ENCODE measurements at regions not wholly inside any gene's neighbourhood (a gene's known extent, or its start where the extent isn't known, plus 50 kb on each side); places are given as distances from the start of the nearest gene placed in this dataset.

- 68 to 75% methylated on average over 8 to 9 of the region's 9 CpGs for WGBS, 2 donors
- Histone ChIP-seq H3K27ac (no peak overlapping the region), H3K4me1 (no peaks in the 10 kb centered on the region), H3K9me3 (no peaks in the 10 kb centered on the region), H3K4me3 (no peak overlapping the region), H3K36me3 (ENCODE audit: low read depth, missing control alignments) (no peaks in the 10 kb centered on the region), H3K27me3 (no peaks in the 10 kb centered on the region)
- no peak for DNase-seq
- intact Hi-C loops (cut with DNase I; ENCODE audit: low total_unique reads), result no loop called here
- no peak for TF ChIP-seq CTCF (IDR thresholded peaks at IDR 0.05)
- no peak for TF ChIP-seq POLR2A (IDR thresholded peaks at IDR 0.05)
Observed at GRCh38 chr16:55151561-55152305, 172.3 kb upstream of the IRX6 start.

GRCh38 chr16:55152875-55153390 is 171.1 kb upstream of the IRX6 start:
- Histone ChIP-seq H3K27ac (no peak overlapping the region), H3K4me1 (no peaks in the 10 kb centered on the region), H3K27me3 (no peaks in the 10 kb centered on the region), H3K9me3 (no peaks in the 10 kb centered on the region), H3K4me3 (no peak overlapping the region), H3K36me3 (ENCODE audit: low read depth, missing control alignments) (no peaks in the 10 kb centered on the region)
- DNase-seq, result no peak
- intact Hi-C loops (cut with DNase I; ENCODE audit: low total_unique reads), result no loop called here
- TF ChIP-seq POLR2A (IDR thresholded peaks at IDR 0.05) (no peak), CTCF (IDR thresholded peaks at IDR 0.05) (no peak)
- WGBS, 2 donors, result 85 to 90% methylated on average over 3 of the region's 3 CpGs

GRCh38 chr16:55154262-55154661 is 169.7 kb upstream of the IRX6 start:
- Histone ChIP-seq H3K27ac (no peak overlapping the region), H3K27me3 (no peaks in the 10 kb centered on the region), H3K9me3 (no peaks in the 10 kb centered on the region), H3K4me1 (no peaks in the 10 kb centered on the region), H3K4me3 (no peak overlapping the region), H3K36me3 (ENCODE audit: low read depth, missing control alignments) (no peaks in the 10 kb centered on the region)
- intact Hi-C loops (cut with DNase I; ENCODE audit: low total_unique reads), result no loop called here
- DNase-seq, result no peak
- TF ChIP-seq POLR2A (IDR thresholded peaks at IDR 0.05) (no peak), CTCF (IDR thresholded peaks at IDR 0.05) (no peak)
- WGBS, 2 donors, result 72 to 89% methylated on average over 4 of the region's 4 CpGs

- H3K4me1 ChIP-seq, result no peaks in the 10 kb centered on the region
- no peaks in the 10 kb centered on the region for H3K9me3 ChIP-seq
- no peak overlapping the region for H3K27ac ChIP-seq
- intact Hi-C loops (cut with DNase I; ENCODE audit: low total_unique reads), result no loop called here
- DNase-seq, result no peak
- H3K4me3 ChIP-seq, result no peak overlapping the region
- TF ChIP-seq POLR2A (IDR thresholded peaks at IDR 0.05) (no peak), CTCF (IDR thresholded peaks at IDR 0.05) (no peak)
- H3K36me3 ChIP-seq (ENCODE audit: low read depth, missing control alignments), result no peaks in the 10 kb centered on the region
- no peaks in the 10 kb centered on the region for H3K27me3 ChIP-seq
Observed at GRCh38 chr16:55154956-55155355, 169.0 kb upstream of the IRX6 start.

- WGBS, 2 donors, result 81 to 86% methylated on average over 4 to 9 of the region's 9 CpGs
- Histone ChIP-seq H3K36me3 (ENCODE audit: low read depth, missing control alignments) (no peaks in the 10 kb centered on the region), H3K9me3 (no peaks in the 10 kb centered on the region), H3K4me1 (no peaks in the 10 kb centered on the region), H3K4me3 (no peak overlapping the region), H3K27ac (no peak overlapping the region), H3K27me3 (no peaks in the 10 kb centered on the region)
- DNase-seq, result no peak
- no peak for TF ChIP-seq CTCF (IDR thresholded peaks at IDR 0.05)
- no peak for TF ChIP-seq POLR2A (IDR thresholded peaks at IDR 0.05)
- intact Hi-C loops (cut with DNase I; ENCODE audit: low total_unique reads), result no loop called here
Observed at GRCh38 chr16:55155815-55156214, 168.2 kb upstream of the IRX6 start.

Measured in testis (tissue), 2 donors.